HG02623 (cell line): ENCODE measurements at regions not wholly inside any gene's neighbourhood (a gene's known extent, or its start where the extent isn't known, plus 50 kb on each side); places are given as distances from the start of the nearest gene placed in this dataset.
"Not testable (repeated sequence)": the region's sequence is repeated elsewhere in the genome, so short reads cannot be mapped to it uniquely, and the experiment has no call there.

Source experiments
- ATAC-seq: cut with Tn5 transposase; IDR thresholded peaks from one replicate; pipeline ENCODE4 v1.9.1; 2021; ENCODE audit warnings: moderate library complexity; ENCODE audit not compliant: unreplicated experiment

DNA sequence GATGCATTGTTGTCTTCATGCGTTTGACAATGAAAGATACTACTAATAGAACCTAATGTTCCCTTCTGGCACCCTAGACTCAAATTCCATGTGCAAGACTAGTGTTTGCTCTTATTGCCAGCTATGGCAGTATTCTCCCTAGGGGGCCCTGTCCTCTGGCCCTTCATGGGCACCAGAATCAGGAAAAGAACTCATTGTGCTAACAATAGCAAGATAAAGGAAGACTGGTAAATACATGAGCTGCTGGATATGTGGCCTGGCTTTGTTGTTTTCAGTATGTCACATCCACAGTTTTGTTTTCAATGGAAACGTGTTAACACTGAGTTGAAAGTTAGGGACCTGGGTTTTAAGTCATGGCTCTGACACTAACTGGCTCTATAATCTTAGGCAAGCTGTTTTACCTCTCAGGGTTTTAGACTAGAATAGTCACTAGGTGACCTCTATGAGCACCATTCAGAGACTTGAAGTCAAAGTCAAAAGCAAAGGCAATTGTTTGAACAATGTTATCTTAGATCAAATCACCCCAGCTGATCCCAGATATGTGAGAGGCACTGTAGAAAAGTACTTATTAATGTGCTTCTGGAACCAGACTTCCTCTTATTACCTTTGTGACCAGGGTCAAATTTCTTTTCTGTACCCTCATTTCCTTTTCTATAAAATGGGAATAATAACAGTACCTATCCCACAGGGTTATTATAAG is 253.7 kb upstream of the DIAPH2 start:
- no peak for ATAC-seq

DNA sequence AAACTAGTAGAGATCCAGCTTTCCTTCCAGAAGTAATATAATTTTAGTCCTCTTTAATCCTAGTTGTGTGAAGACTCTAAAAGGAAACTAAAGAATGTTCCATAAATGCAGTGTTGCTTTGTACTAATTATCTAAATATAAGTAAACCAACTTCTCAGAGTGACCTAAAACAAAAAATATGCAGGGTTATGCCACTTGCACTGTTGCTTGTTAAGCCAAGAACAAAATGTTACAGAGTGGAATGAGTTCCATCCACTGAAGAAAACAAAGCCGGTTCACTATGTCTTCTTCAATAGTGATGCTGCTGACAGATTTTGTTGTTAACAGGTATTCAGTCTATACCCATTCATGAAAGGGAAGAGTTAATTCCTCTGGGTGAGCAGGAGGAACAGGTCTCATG is 252.0 kb upstream of the DIAPH2 start:
- no peak for ATAC-seq

DNA sequence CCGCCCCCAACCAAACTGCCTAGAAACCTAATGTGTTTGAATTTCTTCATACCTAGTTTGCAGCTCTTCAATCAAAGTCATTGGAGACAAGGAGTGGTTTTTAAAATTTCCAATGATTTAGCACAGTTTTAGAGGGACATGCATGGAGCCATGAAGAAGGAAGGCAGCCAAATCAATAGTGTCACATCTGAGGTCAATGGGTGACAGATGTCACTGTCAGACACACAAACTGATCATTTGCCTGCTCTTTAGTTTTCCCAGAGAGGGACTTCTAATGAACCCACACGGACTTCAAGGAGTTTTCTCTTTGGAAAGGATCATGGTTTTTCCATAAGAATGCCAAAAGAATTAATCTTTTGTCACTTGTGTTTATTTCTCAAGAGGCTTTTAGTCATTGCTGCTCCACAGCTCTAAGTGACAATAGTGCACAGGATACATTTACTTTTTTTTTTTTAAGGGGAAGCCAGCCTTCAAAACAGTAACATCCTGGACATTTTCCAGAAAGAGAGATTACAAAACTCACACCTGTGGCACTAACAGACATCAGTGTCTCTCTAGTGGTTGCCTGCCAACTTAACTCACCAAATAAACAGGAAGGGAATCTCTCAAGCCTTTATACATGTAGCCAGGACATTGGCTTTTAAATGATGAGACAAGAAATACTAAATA is 251.1 kb upstream of the DIAPH2 start:
- ATAC-seq, result no peak

DNA sequence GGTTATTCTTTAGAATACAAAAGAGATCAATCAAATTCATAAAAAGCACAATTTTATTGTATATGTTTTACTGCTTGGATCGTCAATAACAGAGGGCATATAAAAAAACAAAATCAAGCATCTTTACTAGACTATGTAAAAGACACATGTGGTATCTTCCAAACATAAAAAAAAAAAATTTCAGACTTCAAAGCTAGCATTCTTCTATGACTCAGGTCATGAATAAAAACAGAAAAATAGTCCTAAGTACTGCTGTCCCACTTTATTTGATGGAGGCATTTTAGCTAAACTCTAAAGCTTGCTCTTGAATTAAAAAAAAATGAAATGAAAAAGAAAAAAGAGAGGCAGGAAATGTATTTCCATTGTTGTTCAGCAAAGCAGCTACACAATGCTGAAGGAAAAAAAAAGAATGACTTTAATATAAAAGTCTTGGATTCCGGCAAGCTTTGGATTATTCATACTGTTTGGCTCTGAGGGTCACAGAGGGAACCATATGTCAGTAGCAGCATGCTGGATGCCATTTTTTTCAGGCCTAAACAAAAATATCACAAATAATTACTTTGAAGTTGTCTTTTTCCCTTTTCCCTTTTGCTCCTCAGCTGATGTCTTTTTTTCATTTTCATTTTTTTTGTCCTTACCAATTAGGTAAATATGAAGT is 249.1 kb upstream of the DIAPH2 start:
- no peak for ATAC-seq

DNA sequence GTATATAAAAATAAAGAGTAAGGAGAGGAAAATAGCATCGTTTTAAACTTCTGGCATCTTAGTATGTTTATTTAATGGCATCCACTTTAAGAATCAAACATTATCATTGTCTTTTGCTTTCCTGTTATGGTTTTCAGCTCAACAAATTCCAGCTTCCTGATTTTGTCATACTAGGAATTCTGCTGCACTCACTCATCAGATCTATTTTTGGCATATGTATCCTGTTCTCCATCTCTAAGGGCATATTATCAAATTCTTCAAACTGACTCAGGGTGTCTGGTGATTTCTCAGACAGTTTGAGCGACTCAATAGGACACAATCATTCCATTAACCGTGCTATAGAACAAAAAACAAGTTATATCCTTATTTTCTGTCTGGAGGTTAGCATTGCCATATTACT is 248.5 kb upstream of the DIAPH2 start:
- no peak for ATAC-seq

DNA sequence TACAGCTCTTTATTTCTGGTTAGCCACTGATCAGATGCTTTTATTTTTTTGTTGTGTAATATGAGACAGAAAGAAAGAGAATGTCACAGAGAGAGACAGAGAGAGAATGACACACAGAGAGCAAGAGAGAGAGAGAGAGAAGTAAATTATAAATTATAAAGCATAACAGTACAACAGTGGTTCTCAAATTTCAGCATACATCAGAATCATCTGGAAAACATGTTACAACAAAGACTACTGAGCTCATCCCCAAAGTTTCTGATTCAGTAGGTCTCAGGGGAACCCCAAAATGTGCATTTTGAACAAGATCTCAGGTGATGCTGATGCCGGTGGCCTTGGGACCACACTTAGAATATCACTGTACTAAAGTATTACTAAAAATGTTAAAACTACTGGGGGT is 245.8 kb upstream of the DIAPH2 start:
- no peak for ATAC-seq

DNA sequence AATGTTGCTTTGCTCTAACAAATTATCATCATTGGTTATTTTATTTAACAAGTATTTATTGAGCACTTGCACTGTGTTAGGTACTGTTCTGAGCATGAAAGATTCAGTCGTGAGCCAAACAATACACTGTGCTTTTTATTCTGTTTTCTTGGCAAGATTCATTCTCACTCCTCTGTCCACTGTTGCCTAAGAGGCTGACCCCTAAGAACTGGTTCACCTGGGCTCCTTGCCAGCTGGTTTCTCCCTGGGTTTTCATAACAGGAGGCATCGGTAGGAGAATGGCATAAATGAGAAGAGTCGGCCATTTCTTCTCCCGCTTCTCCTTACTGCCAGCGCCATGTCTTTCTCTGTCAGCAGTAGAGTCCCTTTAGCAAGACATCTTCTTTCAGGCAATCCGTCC is 243.7 kb upstream of the DIAPH2 start:
- ATAC-seq, result no peak

DNA sequence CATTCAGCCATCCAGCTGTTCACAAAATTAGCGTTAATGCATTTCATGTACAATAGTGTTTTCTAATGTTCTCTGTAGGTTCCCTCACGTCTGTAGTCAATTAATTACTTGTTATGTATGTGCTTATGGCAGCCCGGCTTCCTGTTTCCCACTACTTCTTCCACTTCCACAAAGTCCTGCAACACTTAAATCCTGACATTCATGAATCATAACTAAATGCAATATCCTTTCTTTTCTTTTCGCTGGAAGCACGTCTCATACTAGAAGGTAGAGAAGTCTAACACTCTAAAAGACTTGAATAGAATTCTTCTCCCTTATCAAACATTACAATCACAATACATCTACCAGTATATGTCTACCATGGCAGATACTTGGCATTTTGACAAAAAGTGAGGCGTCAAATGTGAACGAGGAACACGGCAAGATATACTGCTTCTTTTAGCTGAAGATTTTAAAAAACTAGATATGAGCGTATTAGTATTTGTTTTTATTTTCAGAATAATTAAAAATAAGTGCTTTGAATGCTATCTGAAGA is 239.0 kb upstream of the DIAPH2 start:
- ATAC-seq, result no peak

DNA sequence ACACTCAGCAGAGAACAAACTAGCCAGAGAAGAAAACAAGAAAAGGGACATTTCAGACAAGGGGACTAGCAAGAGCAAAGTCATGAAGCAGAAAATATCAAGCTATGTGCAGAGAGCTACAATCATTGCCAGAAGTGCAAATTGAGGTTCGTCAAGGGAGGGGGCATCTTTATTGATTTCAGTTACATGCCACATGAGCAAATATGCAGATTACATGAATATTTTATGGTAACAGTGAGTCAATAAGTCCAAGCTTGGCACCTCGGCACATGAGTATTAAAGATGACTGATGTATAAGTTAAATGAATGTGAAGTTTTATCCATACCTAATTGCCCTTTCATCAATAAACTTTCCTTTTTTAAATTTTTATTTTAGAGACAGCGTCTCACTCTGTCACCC is 238.1 kb upstream of the DIAPH2 start:
- ATAC-seq, result no peak

DNA sequence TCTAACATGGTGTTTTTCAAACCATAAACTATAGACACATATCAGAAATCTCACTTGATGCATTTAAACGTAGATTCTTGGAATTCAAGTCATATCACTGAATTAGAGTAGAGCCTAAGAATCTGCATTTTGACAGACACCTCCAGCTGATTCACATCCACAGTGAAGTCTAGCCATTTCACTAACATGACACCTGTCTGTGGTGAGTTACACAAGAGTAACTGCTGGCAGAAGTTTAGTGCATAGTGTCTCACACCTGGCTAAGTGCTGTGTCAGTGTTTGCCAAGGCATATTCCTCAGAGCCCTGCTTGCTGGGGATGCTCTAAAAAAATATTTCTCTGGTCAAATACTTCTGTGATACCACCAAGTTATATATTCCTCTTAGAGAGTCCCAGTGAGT is 237.5 kb upstream of the DIAPH2 start:
- no peak for ATAC-seq

DNA sequence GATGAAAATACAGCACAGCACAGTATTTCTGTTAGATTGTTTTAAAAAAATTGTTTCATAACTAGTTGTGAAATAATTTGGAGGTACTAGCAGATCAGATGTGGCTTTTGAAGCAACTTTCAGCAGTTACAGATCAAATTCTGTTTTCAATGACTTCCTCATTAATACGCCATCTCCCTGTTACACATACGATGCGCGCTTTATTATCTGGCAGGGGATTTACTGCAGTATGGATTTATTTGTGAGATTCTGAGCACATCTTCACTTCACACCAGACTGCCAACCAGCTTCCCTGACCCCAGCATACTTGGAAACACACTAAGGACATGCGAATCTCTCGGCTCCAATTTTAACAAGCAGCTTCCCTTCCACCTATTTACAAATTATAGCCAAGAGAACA is 235.5 kb upstream of the DIAPH2 start:
- ATAC-seq, result no peak

DNA sequence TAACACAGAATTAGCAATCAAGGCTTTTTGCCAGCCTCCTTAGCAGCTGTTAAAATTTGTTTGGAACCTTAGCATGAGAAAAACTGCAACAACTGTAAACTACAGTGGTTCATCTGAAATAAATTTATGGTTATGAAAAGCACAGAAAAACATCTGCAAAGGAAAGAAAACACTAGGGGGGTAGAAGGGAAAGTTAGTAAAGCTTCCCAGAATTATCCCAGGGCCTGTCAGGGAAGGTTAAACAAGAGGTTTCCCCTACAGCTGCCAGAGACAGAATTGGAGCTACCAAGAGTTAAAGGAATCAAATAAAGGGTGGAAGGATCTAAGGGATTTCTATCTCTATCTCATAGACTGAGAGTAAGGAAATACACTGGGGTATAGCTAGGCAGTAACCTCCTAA is 234.7 kb upstream of the DIAPH2 start:
- ATAC-seq, result no peak

DNA sequence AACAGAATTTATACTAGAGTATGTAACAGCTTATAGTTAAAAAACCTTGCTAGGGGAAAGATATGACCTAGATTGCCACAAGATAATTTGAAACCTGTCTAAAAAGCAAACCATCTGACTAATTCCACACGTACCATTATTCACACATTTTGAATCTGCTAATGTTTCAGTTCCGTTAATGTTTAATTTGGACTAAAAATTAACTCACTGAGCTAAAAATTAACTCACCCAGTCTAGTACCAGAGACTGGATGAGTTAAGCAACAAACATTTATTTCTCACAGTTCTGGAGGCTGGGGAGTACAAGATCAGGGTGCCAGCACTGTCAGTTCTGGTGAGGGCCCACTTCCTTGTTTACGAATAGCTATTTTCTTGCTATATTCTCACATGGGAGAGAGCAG is 231.5 kb upstream of the DIAPH2 start:
- peak; percentile 81 for ATAC-seq

DNA sequence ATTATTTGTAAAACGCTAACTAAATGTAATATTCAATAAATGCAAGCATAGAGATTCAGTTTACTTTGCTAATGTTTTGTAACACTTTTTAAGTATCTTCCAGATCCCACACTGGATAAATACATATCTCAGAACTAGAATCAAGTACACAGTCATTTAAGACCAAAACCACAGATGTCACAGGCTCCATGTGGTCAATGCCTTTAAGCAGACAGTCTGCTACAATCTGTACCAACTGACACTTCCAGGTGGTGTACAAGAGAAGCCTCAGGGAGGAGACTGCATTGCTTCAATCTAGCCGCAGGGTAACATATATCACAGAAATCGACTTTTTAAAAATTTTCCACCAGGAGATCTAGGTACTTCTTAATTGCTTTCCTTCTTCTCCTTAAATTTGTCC is 229.6 kb upstream of the DIAPH2 start:
- ATAC-seq, result peak; percentile 48

DNA sequence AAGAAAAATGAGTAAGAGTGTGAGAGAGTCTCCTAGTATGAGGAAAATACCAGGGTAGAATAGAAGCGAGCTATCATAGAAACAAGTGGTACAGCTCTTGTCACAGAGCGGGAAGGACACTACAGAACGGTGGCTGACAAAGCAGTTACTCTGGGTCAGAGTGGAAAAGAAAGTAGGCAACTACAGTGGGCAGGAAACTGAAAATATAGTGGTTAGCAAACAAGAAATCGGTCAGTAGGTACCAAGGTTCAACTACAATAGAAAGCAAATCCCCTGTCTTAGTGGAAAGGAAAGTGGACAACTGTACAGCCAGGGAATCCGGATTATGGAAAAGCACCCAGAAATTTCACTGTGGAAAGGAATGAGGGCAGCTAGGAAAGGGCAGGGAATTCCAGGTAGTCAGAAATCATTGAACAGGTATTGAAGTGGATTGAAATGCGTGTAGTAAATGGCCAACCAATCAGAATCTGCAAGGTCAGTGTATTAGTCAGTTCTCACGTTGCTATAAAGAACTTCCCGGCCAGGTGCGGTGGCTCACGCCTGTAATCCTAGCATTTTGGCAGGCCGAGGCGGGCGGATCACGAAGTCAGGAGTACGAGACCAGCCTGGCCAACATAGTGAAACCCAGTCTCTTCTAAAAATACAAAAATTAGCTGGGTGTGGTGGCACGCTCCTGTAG is 219.6 kb upstream of the DIAPH2 start:
- ATAC-seq, result no peak

DNA sequence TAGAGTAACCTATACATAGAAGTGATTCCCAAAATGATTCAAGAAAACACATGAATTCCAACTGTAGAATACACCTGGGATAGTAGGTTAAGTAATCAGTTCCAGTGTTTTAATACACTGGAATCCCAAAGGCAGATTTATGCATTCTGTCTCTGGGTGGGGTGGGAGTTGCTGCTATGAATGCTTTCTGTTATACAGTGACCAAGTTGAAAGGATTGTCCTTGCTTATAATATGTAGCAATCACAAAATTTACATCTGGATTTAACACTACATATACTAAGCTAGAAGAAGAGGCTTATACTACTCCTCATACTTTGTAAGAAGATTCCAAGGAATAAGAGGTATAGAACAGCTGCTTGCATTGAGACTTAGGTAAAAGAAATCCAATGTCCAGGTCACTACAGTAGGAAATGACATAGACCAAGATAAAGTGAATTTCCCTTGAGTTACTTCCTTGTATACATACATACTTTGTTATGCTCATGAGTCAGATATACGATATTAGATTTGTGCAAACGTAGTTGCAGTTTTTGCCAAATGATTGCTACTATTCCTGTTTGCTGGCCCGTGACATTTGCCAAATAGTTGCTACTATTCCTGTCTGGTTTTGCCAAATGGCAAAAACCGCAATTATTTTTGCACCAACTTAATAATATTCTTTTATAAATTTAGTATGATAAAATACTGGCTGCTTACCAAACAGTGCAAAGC is 210.5 kb upstream of the DIAPH2 start:
- no peak for ATAC-seq

DNA sequence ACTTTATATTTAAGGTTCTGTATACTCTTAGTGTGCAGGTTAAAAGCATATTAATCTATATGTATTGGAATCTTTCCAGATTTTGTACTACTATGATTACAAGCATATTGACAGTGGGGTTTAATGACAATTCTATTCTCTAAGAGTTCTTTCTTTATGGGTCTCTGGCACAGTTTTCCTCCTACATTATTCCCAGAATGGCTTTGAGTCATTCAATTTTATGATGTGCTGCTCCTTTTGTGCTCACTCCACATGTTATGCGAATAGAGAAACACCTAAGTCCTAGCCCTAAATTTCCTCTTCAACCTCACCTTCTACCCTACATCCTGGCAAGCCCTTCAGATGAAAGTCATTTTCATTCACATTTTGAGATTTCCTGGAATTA is 209.9 kb upstream of the DIAPH2 start:
- no peak for ATAC-seq

DNA sequence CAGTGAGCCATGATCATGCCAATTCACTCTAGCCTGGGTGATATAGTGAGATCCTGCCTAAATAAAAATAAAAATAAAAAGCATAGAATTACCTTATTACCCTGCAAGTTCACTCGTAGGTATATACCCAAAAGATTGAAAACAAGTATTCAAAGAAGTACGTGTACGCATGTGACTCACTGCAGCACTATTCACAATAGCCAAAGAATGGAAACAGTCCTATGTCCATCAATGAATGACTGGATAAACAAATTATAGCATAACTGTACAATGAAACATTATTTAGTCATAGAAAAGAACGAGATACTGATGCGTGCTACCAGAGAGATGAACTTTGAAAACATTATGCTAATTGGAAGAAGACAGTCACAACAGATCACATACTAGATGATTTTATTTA is 204.6 kb upstream of the DIAPH2 start:
- ATAC-seq, result no peak

DNA sequence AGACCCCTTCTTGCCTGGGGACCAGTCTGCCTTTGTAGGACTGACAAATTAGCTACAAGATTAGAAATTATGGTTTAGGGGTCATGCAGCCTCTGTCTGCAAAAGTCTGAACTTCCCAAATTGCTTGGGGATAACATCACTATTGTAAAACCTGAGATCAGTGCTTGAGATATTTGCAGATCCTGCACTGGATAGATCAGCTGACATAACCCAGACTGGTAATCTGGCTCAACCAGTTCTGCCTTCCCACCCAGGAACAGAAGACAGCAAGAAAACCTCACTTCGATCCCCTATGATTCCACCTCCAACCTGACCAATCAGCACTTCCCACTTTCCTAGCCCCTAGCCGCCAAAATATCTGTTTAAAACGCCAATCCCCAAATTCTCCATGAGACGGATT is 202.8 kb upstream of the DIAPH2 start:
- ATAC-seq, result no peak

DNA sequence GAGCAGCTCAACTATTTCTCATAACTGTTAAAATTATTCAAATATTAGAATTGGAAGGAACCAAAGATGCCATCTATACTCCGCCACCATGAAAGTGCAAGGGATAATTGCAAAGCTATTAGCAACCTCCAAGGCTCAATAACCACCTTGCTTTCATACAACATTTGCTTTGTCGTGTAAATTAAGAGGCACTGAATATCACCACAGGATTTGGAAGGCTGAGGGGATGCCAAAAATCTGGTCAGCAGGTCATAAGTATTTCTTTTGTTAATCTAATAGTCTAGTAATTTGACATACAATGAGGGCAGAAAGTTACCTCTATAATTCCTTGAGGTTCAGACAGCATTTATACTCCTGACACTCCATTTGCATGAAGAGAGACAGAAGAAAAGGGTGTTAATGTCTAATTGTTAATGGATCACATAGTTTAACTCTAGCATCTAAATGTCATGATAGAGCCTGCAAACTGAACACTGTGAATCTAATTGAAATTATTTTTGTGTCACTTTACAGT is 200.9 kb upstream of the DIAPH2 start:
- ATAC-seq, result no peak

DNA sequence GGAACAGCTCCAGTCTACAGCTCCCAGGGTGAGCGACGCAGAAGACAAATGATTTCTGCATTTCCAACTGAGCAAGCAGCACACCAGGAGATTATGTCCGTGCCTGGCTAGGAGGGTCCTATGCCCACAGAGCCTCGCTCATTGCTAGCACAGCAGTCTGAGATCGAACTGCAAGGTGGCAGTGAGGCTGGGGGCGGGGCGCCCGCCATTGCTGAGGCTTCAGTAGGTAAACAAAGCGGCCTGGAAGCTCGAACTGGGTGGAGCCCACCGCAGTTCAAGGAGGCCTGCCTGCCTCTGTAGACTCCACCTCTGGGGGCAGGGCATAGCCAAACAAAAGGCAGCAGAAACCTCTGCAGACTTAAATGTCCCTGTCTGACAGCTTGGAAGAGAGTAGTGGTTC is 198.0 kb upstream of the DIAPH2 start:
- not testable (repeated sequence) for ATAC-seq
